Islet of Langerhans (tissue), 1 donor: ENCODE measurements at regions not wholly inside any gene's neighbourhood (a gene's known extent, or its start where the extent isn't known, plus 50 kb on each side); places are given as distances from the start of the nearest gene placed in this dataset.
"Not testable (repeated sequence)": the region's sequence is repeated elsewhere in the genome, so short reads cannot be mapped to it uniquely, and the experiment has no call there.

Source experiments
- FAIRE-seq: peaks from one replicate; lab custom pipeline; 2011; peaks lifted over from hg19 to GRCh38; lab: Jason Lieb, UNC

DNA sequence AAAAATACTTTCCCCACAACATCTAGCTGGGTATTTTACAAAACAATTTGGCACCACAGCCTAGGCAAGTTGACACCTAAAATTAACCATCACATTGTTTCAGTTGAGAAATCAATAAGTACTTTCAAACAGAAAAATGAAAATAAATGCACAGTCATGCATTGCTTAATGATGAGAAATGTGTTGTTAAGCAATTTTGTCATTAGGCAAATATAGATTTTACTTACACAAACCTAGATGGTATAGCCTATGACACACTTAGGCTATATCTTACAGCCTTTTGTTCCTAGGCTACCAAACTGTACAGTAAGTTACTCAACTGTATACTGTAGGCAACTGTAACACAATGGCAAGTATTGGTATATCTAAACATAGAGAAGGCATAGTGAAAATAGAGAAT lies 608.6 kb upstream of the BCHE start:
- no peak for FAIRE-seq

DNA sequence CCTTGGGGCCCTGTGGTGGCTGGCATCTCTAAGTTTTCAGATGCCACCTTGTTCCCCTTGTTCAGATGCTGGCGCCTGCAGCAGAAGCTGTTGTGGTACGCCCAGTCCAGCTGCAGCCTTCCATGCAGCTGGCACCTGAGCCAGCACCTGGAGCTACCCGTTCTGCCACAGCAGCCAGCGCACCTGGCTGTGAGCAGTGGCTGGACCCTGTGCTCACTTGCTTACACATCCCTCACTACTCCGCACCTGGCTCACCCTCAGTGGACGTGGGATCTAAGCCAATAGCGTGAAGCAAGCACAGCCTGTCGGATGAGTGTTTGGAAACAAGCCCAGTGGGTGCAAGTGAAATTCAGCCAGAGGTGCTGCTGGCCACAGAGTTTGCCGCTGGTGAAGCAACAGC lies 607.5 kb upstream of the BCHE start:
- FAIRE-seq = no peak

DNA sequence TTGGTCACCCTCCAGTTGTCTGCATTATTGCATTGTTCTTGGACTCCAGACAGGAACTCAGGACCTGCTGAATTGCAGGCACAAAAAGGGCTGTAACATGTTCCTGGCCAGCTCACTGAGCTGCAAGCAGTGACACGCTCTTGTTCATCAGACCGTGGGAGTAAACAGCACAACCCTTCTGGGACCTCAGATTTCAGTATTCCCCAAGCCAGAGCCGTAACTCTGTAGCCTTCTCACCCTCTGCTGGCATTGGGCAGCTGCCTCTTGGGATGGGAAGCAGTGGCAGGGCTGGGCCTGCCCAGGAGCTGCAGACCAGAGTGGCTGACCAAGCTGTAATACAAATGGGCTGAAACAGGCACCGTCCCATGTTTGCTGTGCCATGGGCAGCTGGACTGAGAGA lies 607.1 kb upstream of the BCHE start:
- no peak for FAIRE-seq

DNA sequence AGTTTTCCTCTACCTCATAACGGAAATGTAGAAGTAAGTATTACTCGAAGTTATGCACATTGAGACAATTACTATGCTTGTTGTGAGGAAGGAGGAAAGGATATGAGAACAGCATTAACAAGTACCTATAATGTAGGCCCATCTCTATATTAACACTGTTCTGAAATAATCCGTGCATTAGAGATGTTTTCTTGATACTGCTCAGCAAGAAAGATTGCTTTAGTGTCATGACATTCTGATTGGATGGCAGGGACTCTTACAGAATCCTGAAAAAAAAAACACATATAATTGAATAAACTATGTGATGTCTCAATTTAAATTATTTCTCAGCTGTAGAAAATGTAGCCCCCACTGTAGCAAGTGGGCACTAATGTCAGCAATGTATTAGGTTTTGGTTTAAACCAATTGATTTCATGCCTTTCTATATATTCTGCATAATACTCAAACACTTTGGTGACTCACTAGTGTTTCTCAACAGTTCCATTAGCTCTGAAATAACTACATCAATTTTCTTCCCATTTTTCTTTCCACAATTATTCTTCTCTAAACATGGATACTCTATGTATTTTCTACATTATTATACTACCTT lies 598.3 kb upstream of the BCHE start:
- FAIRE-seq = no peak

DNA sequence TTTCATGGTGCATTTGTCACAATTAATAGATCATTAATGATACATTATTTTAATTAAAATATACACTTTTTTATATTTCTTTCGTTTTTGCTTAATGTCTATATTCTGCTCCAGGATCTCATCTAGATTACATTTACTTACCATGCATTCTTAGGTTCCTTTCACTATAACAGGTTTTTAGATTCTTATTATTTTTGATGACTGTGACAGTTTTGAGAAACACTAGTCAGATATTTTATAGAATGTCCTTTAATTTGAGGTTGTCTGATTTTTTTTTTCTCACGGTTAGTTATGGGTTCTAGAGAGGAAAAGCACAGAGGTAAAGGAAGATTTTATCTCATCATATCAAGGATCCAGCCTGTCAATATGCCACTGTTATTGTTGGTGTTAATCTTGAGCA lies 595.8 kb upstream of the BCHE start:
- no peak for FAIRE-seq

- no peak for FAIRE-seq
These were observed 588.8 kb upstream of the BCHE start for GRCh38 chr3:166425900-166426611.

- no peak for FAIRE-seq
These were observed 587.8 kb upstream of the BCHE start for GRCh38 chr3:166425021-166425420.

DNA sequence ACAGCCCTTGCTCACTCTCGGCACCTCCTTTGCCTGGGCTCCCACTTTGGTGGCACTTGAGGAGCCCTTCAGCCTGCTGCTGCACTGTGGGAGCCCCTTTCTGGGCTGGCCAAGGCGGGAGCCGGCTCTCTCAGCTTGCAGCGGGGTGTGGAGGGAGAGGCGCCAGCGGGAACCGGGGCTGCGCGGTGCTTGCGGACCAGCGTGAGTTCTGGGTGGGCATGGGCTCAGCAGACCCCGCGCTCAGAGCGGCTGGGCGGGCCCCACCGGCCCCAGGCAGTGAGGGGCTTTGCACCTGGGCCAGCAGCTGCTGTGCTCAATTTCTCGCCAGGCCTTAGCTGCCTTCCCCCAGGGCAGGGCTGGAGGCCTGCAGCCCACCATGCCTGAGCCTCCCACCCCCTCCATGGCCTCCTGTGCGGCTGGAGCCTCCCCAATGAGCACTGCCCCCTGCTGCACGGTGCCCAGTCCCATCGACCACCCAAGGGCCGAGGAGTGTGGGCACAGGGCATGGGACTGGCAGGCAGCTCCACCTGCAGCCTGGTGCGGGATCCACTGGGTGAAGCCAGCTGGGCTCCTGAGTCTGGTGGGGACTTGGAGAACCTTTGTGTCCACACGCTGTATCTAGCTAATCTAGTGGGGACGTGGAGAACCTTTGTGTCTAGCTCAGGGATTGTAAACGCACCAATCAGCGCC lies 586.7 kb upstream of the BCHE start:
- FAIRE-seq = not testable (repeated sequence)

DNA sequence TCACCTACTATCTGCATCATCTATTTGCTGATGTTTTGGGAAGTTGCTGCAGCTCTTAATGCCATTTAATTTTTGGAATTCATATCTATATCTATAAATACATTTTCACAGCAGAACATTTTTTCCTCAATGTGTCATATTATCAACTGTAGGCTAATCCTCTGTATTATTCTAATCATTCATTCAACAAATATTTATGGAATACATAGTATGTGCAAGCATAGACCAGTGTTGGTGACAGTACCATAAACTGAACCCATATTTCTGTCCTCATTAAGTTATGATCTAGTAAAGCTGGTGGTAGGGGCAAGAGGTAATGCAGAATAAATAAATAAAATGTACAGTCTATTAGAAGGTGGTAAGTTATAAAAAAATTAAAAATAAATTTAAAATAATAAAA lies 585.3 kb upstream of the BCHE start:
- no peak for FAIRE-seq

DNA sequence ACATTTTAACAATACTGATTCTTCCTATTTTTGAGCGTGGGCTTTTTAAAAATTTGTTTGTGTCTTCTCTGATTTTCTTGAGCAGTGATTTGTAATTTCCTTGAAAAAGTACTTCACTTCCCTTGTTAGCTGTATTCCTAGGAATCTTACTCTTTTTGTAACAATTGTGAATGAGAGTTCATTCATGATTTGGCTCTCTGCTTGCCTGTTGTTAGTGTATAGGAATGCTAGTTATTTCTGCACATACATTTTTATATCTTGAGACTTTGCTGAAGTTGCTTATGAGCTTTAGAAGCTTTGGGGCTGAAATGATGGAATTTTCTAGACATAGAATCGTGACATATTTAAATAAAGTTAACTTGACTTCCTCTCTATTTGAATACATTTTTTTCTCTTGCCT lies 582.8 kb upstream of the BCHE start:
- FAIRE-seq = no peak

DNA sequence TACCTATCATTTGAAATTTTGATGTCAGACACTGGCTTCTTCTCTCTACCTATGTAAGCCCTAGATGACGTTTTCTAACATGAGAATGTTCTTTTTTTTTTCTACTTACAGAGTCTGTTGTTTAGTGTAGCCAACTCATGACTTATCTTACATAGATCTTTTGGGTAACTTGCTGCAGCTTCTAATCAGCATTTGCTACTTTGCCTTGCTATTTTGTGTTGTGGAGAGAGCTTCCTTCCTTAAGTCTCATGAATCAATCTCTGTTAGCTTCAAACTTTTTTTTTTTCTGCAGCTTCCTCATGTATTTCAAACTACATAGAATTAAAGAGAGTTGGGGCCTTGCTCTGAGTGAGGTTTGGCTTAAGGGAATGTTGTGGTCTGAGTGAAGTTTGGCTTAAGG lies 568.7 kb upstream of the BCHE start:
- FAIRE-seq = no peak

DNA sequence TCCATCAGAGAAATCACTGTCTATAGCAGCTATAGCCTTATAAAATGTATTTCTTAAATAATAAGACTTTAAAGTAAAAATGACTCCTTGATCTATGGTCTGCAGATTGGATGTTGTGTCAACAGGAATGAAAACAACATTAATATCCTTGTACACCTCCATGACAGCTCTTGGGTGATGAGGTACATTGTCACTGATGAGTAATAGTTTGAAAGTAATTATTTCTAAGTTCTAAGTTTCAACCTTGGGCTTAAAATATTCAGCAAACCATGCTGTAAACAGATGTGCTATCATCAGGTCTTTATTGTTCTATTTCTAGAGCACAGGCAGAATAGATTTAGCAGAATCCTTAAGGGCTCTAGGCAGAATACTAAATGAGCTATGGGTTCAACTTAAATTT lies 568.2 kb upstream of the BCHE start:
- FAIRE-seq = no peak

DNA sequence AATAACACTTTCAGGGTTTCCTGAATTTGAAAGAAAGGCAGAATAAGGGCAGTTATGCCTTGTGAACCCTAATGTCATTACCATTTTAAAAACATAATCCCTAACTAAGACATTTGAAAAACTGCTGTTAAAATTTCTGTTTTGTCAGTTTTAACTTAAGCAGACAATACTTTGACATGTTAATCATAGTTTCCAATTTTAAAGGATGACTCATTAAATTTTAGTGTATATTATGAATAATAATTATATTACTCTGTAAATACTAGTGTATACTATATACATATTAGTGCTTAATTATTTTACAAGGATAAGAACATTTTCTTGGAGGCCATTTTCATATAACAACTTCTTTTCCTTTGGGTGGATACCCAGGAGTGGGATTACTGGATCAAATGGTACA lies 553.1 kb upstream of the BCHE start:
- FAIRE-seq = no peak

- no peak for FAIRE-seq
These were observed 551.1 kb upstream of the BCHE start for GRCh38 chr3:166388321-166388720.

GRCh38 chr3:166372571-166373106 lies 535.4 kb upstream of the BCHE start:
- FAIRE-seq = no peak

- no peak for FAIRE-seq
These were observed 530.8 kb upstream of the BCHE start for GRCh38 chr3:166367947-166368533.

- no peak for FAIRE-seq
These were observed 525.5 kb upstream of the BCHE start for GRCh38 chr3:166362698-166363097.

DNA sequence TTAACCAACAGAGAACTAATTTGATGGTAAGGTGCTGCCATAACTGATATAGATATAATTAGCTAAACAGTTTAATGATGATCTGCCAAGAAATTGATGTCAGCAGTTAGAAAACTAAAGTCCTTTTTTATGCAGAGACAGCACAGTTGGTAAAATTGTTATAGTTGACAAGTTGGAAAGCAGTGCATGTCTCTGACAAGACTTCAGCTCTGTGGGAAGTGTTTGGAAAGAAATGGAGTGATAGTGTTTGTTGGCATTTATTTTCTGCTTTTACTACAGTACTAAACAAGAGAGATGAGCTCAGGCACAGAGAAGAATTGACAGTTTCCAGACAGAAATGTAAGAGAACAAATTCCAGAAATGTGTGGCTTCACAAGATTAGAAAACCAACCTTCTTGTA lies 523.5 kb upstream of the BCHE start:
- no peak for FAIRE-seq

GRCh38 chr3:166351461-166351860 lies 514.2 kb upstream of the BCHE start:
- no peak for FAIRE-seq

- FAIRE-seq = no peak
These were observed 503.5 kb upstream of the BCHE start for GRCh38 chr3:166340604-166341266.

DNA sequence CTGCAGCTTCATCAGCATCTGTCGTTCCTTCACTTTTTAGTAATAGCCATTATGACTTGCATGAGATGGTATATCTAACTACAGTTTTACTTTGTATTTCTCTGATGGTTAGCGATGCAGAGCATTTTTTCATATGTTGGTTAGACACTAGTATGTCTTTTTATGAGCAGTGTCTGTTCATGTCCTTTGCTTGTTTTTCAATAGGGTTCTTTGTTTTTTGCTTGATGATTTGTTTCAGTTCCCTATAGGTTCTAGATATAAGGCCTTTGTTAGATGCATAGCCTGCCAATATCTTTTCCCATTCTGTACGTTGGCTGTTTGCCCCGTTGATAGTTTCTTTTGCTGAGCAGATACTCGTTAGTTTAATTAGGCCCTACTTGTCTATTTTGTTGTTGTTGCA lies 487.2 kb upstream of the BCHE start:
- no peak for FAIRE-seq

DNA sequence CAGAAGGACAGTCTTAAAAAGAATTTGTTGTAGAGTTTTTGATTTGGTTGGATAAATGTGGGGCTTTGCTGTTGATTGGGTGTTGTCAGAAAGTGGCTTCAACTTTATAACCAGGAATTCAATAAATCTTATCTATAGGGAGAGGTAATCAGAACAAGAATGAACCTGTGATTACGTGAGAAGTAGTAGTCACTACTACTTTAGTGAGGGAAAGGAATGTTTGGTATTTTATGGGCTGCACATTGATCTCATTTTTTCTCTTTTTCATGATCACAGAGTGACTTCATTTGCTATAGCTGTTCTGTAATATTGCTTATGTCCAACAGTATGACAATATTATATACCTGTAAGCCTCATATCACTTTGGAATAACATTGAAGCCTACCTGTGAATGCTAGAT lies 485.2 kb upstream of the BCHE start:
- FAIRE-seq = no peak
